HG03469 (cell line): ENCODE measurements at regions not wholly inside any gene's neighbourhood (a gene's known extent, or its start where the extent isn't known, plus 50 kb on each side); places are given as distances from the start of the nearest gene placed in this dataset.
A peak's percentile ranks its signal among the peaks of the same experiment; 100 is the strongest.

Source experiments
- ATAC-seq: cut with Tn5 transposase; IDR thresholded peaks from one replicate; pipeline ENCODE4 v1.9.1; 2021; ENCODE audit warnings: mild to moderate bottlenecking, moderate library complexity, moderate number of reproducible peaks; ENCODE audit not compliant: unreplicated experiment

DNA sequence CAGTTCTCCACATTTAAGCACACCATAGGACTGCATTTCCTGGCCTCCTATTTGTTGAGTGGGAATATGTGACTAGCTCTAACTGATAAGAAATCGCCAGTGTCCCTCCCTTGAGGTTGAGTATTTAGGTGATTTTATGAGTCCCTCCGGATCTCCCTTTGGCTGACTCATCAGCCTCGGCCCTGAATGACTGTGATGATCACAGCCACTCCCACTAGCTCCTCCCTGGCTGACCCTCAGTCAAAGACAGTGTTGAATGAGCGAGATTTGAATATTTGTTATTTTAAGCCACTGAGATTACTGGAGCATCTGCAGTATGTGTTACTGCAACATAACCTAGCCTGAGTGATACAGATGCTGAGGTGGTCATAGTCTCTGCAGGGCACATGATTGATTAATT lies 515.3 kb downstream of the EPHB1 start:
- ATAC-seq, result peak; percentile 37

- ATAC-seq, result no peak
Observed at GRCh38 chr3:135311699-135312098, 516.6 kb downstream of the EPHB1 start.

DNA sequence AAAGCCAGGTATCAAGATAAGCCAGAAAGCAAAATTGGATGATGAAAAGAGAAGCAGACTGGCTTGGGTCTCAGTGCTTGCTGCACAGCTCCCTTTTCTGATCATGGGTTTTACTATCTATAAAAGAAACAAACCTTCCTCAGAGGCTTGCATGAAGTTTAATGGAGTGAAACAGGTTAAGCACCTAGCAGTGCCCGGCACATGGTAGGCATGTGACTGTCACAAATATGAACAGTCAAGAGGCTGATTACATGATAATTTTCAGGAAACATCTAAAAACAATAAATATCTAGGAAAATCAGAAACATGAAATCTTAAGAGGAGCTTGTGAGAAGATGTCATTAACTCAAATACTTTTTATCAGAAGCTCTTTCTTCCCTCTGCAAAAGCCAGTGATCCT lies 519.2 kb downstream of the EPHB1 start:
- no peak for ATAC-seq

DNA sequence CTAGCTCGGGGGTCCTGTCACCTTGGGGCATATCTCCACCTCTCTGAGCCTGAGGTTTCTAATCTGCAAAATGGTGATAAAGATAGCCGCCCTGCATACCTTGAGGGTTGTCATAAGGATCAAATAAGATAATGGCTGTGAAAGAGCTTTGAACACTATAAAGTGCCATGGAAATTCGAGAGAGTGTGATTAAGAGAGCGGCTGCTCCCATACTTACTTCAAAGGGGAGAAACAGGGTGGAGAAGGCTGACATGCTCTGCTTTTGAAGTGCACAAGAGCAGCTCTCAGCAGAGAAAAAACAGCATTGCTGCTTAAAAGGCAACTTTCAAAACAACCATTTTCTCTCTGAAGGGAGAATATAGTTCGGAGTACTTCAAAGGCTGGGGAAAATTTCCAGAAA lies 529.2 kb downstream of the EPHB1 start:
- ATAC-seq, result no peak

GRCh38 chr3:135325096-135325495 lies 530.0 kb downstream of the EPHB1 start:
- no peak for ATAC-seq

DNA sequence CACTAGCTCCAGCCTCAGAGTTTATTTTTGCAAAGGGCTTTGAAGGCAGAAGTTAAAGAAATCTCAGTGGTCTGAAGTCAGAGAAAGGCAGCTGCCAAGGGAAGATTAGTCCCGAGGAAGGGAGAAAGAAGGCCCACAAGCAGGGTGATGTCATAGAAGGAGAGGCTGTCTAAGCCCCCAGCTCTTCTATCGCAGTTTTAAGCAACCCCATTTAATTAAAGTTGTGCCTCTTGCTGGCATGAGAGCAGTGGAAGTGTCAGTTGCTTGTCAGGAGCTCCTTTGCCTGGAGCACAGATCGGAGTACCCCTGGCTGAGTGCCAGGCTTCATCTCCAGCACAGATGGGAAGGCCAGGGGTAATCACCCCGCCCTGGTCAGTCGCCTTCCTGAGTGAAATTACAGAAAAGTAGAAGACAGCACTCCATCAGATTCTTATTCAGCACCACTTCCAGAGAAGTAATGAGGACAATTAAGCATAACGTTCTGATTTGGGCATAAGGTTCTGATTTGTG lies 530.7 kb downstream of the EPHB1 start:
- ATAC-seq, result no peak

GRCh38 chr3:135326851-135327250 lies 531.8 kb downstream of the EPHB1 start:
- ATAC-seq, result no peak

DNA sequence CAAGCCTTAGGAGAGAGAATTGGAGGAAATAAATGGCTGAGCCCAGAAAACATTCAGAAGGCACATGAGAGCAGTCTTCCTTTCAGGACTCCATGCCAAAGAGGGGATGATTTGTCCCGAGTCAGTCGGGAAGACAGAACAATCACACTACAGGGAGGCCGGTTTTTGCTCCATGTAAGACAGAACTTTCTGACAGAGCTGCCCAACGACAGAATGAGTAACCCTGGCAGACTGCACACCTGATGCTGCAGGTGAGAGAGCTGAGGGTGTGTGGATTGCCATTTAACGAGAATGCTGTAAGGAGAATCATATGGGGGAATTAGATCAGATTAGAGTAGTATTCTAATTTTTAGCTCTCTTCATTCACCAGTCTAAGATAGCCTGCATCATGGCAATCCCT lies 533.0 kb downstream of the EPHB1 start:
- no peak for ATAC-seq

DNA sequence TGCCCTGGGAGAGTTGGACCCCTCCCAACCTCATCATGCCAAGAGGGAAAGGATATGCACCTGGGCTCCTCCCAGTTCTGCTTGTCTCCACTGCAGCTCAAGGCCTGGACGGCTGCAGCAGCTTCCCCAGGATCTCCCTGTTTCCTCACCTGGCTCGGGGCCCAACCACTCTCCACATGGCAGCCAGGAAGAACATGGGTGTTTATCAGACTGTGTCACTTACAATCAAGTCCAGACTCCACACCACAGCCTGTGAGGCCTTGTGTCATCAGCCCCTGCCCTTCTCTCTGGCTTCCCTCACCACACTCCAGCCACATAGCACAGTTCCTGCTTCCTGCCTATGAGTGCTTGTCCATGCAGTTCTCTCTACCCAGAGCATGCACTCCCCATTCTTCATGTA lies 534.4 kb downstream of the EPHB1 start:
- no peak for ATAC-seq

GRCh38 chr3:135337192-135337591 lies 542.1 kb downstream of the EPHB1 start:
- ATAC-seq, result no peak

GRCh38 chr3:135348690-135349089 lies 553.6 kb downstream of the EPHB1 start:
- no peak for ATAC-seq

DNA sequence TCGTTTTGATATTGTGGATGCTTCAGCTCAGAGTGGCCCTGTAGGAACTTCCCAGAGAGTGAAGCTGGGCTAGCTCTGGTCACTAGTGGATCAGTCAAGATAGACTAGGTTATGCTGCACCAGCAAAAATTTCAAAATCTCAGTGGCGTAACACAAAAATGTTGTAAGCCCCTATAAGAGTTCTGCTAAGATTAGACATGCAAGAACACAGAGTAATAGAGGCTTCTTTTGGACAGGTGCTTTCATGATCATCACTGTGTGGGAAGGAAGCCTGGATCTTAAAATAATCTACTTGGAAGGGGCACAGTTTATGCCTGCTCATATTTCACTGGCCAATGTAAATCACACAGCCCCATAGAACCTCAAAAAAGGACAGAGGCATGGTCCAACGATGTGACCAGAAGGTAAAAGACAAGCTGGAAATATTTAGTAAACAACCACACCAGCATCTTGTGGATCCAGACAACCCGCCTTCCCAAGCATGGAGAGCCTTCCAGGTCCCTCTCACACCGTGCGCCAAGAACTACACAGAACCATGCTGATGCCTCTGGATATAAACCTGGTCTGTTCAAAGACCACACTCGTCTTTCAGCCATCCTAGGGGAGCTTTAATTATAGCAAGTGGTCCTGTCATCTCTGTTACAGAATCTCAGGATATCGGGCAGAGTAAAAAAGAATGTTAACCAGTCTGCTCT lies 554.3 kb downstream of the EPHB1 start:
- no peak for ATAC-seq

GRCh38 chr3:135352213-135352612 lies 557.2 kb downstream of the EPHB1 start:
- ATAC-seq, result no peak

DNA sequence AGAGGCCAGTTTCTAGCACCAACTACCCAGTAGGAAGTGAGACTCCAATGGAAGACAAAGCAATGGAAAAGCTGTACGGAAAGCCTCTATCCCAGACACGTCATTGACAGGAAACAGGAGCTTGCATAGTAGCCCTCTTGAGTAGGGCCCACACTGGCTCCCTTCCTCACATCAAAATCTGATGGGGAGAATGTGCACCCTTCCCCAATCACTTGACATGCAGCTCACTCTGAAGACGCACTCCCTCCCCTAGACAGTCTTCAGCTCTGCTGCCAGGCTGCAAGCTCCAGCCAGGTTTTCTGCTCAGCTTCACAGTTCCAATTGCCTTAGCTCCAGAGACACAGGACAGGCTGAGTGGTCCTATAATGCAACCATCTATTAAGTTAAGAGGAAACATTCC lies 567.8 kb downstream of the EPHB1 start:
- ATAC-seq, result no peak

DNA sequence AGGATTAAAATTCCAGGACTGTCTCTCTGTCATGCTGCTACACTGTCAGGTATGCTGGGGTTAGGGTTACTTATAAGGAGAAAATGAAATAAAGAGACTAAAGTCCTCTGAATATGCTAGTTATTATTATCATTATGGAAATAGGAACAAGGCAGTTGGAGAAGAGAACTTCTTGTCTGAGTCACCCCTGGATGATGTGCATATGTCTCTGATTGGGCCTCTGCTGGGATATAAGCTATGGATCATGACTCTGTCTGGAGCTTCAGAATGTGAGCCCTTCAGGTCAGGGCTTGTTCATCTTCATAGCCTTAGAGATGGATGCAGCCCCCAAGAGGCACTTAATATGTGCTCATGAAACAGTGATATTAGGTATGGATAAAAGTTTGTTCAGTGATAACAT lies 569.6 kb downstream of the EPHB1 start:
- ATAC-seq, result no peak

DNA sequence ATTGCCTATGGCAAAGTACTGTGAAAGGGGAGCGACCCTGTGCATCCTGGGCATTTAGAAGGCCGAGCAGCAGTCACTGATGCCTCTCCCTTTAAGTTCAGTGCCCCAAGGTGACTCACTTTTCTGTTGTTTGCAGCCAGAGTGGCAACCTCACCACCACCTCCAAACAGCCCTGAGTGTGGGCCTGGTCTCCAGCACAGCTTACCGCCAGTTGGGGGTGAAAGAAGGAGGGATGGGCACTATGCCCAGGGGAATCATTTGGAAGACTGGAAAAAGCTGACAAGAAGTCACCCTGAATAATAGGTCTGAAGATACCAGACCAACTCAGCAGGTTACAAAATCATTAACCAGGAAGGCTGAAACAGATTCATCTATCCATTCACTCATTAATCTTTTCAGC lies 571.8 kb downstream of the EPHB1 start:
- ATAC-seq, result no peak

DNA sequence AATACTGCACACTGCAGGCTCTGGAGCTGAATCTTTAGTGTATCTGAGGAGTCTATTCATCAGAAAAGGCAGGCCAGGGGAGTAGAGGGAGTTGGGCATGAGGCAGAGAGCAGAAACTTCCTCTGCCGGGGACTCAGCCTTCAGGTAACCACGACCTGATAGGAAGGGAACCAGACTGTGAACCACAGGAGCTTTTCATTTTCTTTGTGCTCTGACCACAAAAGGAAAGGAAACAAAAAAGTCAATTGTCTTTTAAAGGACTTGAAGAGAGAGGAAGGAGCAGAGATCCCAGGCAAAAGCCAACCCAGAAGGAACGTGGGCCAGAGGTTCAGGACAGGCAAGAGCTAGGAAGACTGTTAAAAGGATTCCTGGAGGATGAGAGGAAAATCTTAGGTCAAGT lies 573.3 kb downstream of the EPHB1 start:
- ATAC-seq, result no peak

GRCh38 chr3:135368781-135369180 lies 573.7 kb downstream of the EPHB1 start:
- no peak for ATAC-seq

DNA sequence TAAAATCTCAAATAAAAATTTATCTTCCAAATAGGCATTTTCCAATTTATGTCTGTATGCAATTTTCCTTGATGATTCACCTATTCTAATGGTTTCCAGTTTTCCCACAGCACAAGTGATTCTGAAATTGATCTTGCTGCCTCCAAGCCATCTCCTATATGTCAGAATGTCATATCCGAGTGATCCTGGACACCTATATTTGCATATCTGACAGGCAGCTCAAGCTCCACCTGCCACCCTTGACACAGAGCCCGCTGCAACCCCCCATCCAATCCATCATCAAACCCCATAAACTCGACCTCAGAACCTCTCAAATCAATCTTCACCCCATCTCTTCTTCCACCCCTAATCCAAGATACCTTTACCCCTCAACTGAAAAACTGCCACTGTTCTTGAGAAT lies 579.5 kb downstream of the EPHB1 start:
- no peak for ATAC-seq

GRCh38 chr3:135382188-135382587 lies 583.3 kb upstream of the PPP2R3A start:
- ATAC-seq, result no peak

DNA sequence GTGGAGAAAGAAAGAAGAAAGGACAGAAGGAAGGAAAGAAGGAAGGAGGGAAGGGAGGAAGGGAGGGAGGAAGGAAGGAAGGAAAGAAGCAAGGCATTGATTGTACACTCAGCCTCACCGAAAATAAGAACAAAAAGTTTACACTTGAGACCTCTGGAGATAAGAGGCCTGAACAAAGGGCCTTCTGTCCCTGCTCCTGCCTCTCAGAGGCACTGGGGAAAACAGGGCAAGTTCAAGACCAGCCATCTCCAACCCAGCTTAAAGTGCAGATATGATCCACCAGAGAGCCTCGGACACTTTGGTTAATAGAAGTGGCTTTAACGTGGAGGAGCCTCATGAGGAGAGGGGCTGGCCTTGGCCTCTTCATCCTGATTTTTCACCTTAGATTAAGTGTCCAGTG lies 582.9 kb upstream of the PPP2R3A start:
- ATAC-seq, result no peak

DNA sequence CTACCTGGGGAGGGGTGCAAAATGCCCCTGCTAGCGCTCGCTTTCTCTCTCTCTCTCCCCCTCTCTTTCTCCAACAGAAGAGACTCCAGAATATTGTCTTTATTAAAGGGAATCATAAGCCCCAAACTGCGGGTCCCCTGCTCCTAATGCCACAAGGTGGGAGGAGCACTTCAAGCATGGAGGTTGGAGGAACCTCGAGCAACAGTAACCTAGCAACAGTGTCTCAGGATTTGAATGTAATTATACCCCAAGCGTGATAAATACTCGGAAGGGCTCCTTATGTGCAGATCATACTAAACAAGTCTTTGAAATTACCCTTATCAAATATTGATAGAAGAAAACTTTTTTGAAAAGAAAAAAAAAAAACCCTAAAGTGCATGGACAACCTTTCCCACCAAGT lies 582.2 kb upstream of the PPP2R3A start:
- no peak for ATAC-seq

DNA sequence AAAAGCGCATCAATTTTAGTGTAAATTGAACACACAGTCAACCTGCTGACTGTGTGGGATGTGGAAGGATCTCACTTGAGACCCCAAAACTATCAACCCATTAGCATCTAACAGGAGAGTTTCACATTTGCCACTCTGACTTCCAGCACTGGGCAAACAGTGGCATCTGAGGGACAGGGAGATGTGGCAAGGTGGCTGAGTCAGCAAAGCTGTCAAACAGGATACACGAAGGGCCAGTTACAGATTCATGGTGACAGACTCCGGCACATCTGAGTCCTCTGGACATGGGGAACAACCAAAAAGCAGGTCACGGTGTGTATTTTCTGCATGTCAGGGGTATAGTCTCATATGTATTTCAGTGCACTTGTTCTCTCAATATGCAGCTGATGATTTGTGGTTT lies 573.4 kb upstream of the PPP2R3A start:
- ATAC-seq, result no peak
